ENCODE measurements at regions not wholly inside any gene's neighbourhood (a gene's known extent, or its start where the extent isn't known, plus 50 kb on each side); places are given as distances from the start of the nearest gene placed in this dataset.
"Not testable (repeated sequence)": the region's sequence is repeated elsewhere in the genome, so short reads cannot be mapped to it uniquely, and the experiment has no call there.

GRCh38 chr13:89502286-89502685 lies 1831.1 kb downstream of the SLITRK5 start:
- H3K4me1 Mint-ChIP-seq, result no peaks in the 10 kb centered on the region

GRCh38 chr13:89514534-89515312 lies 1832.8 kb upstream of the MIR17HG start:
- Mint-ChIP-seq H3K9me3 (peaks cover 7% of the 10 kb centered on the region), H3K4me1 (no peaks in the 10 kb centered on the region), H3K27me3 (no peaks in the 10 kb centered on the region), H3K36me3 (no peaks in the 10 kb centered on the region), H3K27ac (no peak overlapping the region), H3K4me3 (no peak overlapping the region)
- DNase-seq, result no peak

More at GRCh38 chr13:89502286-89502685, 1831.1 kb downstream of the SLITRK5 start:
- no peak overlapping the region for H3K27ac Mint-ChIP-seq
- no peak overlapping the region for H3K4me3 Mint-ChIP-seq
- H3K9me3 Mint-ChIP-seq, result peaks cover 1% of the 10 kb centered on the region
- no peak for DNase-seq
- H3K36me3 Mint-ChIP-seq, result no peaks in the 10 kb centered on the region
- H3K27me3 Mint-ChIP-seq, result no peaks in the 10 kb centered on the region

- no peaks in the 10 kb centered on the region for H3K36me3 Mint-ChIP-seq
- H3K4me1 Mint-ChIP-seq, result no peaks in the 10 kb centered on the region
- no peak for DNase-seq
- no peaks in the 10 kb centered on the region for H3K27me3 Mint-ChIP-seq
- H3K27ac Mint-ChIP-seq, result no peak overlapping the region
- peaks cover 3% of the 10 kb centered on the region for H3K9me3 Mint-ChIP-seq
- H3K4me3 Mint-ChIP-seq, result no peak overlapping the region
Observed at GRCh38 chr13:89515948-89516347, 1831.5 kb upstream of the MIR17HG start.

- no peak for DNase-seq
Observed at GRCh38 chr13:89518289-89519077, 1829.0 kb upstream of the MIR17HG start.

GRCh38 chr13:89520468-89520867 lies 1827.0 kb upstream of the MIR17HG start:
- Mint-ChIP-seq H3K27me3 (no peaks in the 10 kb centered on the region), H3K4me1 (no peaks in the 10 kb centered on the region), H3K36me3 (no peaks in the 10 kb centered on the region), H3K27ac (no peak overlapping the region), H3K9me3 (no peaks in the 10 kb centered on the region), H3K4me3 (no peak overlapping the region)
- no peak for DNase-seq

More at GRCh38 chr13:89518289-89519077, 1829.0 kb upstream of the MIR17HG start:
- Mint-ChIP-seq H3K4me1 (no peaks in the 10 kb centered on the region), H3K36me3 (no peaks in the 10 kb centered on the region), H3K27ac (no peak overlapping the region), H3K4me3 (no peak overlapping the region), H3K9me3 (no peaks in the 10 kb centered on the region), H3K27me3 (no peaks in the 10 kb centered on the region)

GRCh38 chr13:89521672-89522071 lies 1825.8 kb upstream of the MIR17HG start:
- H3K9me3 Mint-ChIP-seq, DNase-seq, H3K4me1 Mint-ChIP-seq, H3K4me3 Mint-ChIP-seq, H3K36me3 Mint-ChIP-seq, H3K27me3 Mint-ChIP-seq, H3K27ac Mint-ChIP-seq: not testable (repeated sequence)

GRCh38 chr13:89541091-89542030 lies 1806.1 kb upstream of the MIR17HG start:
- no peak overlapping the region for H3K4me3 Mint-ChIP-seq
- no peaks in the 10 kb centered on the region for H3K27me3 Mint-ChIP-seq
- H3K9me3 Mint-ChIP-seq, result peaks cover 8% of the 10 kb centered on the region
- no peaks in the 10 kb centered on the region for H3K36me3 Mint-ChIP-seq
- DNase-seq, result no peak
- no peaks in the 10 kb centered on the region for H3K4me1 Mint-ChIP-seq
- H3K27ac Mint-ChIP-seq, result no peak overlapping the region

- no peak overlapping the region for H3K27ac Mint-ChIP-seq
- H3K4me3 Mint-ChIP-seq, result no peak overlapping the region
- no peaks in the 10 kb centered on the region for H3K4me1 Mint-ChIP-seq
- no peaks in the 10 kb centered on the region for H3K27me3 Mint-ChIP-seq
- no peak for DNase-seq
- H3K9me3 Mint-ChIP-seq, result peaks cover 5% of the 10 kb centered on the region
- H3K36me3 Mint-ChIP-seq, result no peaks in the 10 kb centered on the region
Observed at GRCh38 chr13:89550938-89551337, 1796.5 kb upstream of the MIR17HG start.

GRCh38 chr13:89554801-89555200 lies 1792.7 kb upstream of the MIR17HG start:
- Mint-ChIP-seq H3K4me1 (no peaks in the 10 kb centered on the region), H3K9me3 (peaks cover 2% of the 10 kb centered on the region), H3K27me3 (no peaks in the 10 kb centered on the region), H3K27ac (no peak overlapping the region), H3K4me3 (no peak overlapping the region), H3K36me3 (no peaks in the 10 kb centered on the region)
- DNase-seq, result no peak

GRCh38 chr13:89565476-89566100 lies 1781.9 kb upstream of the MIR17HG start:
- no peak for DNase-seq
- Mint-ChIP-seq H3K36me3 (no peaks in the 10 kb centered on the region), H3K4me1 (no peaks in the 10 kb centered on the region), H3K9me3 (peaks cover 1% of the 10 kb centered on the region), H3K4me3 (no peak overlapping the region), H3K27me3 (no peaks in the 10 kb centered on the region), H3K27ac (no peak overlapping the region)

- H3K36me3 Mint-ChIP-seq, result no peaks in the 10 kb centered on the region
- H3K4me3 Mint-ChIP-seq, result no peak overlapping the region
- H3K27me3 Mint-ChIP-seq, result no peaks in the 10 kb centered on the region
- no peak overlapping the region for H3K27ac Mint-ChIP-seq
- no peak for DNase-seq
- no peaks in the 10 kb centered on the region for H3K4me1 Mint-ChIP-seq
- peaks cover 1% of the 10 kb centered on the region for H3K9me3 Mint-ChIP-seq
Observed at GRCh38 chr13:89567025-89567424, 1780.5 kb upstream of the MIR17HG start.

- no peak overlapping the region for H3K4me3 Mint-ChIP-seq
- peaks cover 1% of the 10 kb centered on the region for H3K9me3 Mint-ChIP-seq
- no peaks in the 10 kb centered on the region for H3K27me3 Mint-ChIP-seq
- no peak for DNase-seq
- H3K36me3 Mint-ChIP-seq, result no peaks in the 10 kb centered on the region
- H3K4me1 Mint-ChIP-seq, result no peaks in the 10 kb centered on the region
- no peak overlapping the region for H3K27ac Mint-ChIP-seq
Observed at GRCh38 chr13:89568276-89568675, 1779.2 kb upstream of the MIR17HG start.

GRCh38 chr13:89568746-89569145 lies 1778.7 kb upstream of the MIR17HG start:
- no peaks in the 10 kb centered on the region for H3K36me3 Mint-ChIP-seq
- H3K9me3 Mint-ChIP-seq, result peaks cover 1% of the 10 kb centered on the region
- H3K27ac Mint-ChIP-seq, result no peak overlapping the region
- no peak overlapping the region for H3K4me3 Mint-ChIP-seq
- H3K27me3 Mint-ChIP-seq, result no peaks in the 10 kb centered on the region
- no peak for DNase-seq
- H3K4me1 Mint-ChIP-seq, result no peaks in the 10 kb centered on the region

GRCh38 chr13:89571676-89572075 lies 1775.8 kb upstream of the MIR17HG start:
- no peaks in the 10 kb centered on the region for H3K4me1 Mint-ChIP-seq
- H3K27ac Mint-ChIP-seq, result no peak overlapping the region
- H3K36me3 Mint-ChIP-seq, result no peaks in the 10 kb centered on the region
- H3K4me3 Mint-ChIP-seq, result no peak overlapping the region
- no peak for DNase-seq
- H3K27me3 Mint-ChIP-seq, result no peaks in the 10 kb centered on the region
- H3K9me3 Mint-ChIP-seq, result peaks cover 1% of the 10 kb centered on the region

All from activated naive CD8-positive, alpha-beta T cell treated with anti-CD3 and anti-CD28 coated beads for 36 hours (primary cell).